ENCODE measurements at regions not wholly inside any gene's neighbourhood (a gene's known extent, or its start where the extent isn't known, plus 50 kb on each side); places are given as distances from the start of the nearest gene placed in this dataset.

DNA sequence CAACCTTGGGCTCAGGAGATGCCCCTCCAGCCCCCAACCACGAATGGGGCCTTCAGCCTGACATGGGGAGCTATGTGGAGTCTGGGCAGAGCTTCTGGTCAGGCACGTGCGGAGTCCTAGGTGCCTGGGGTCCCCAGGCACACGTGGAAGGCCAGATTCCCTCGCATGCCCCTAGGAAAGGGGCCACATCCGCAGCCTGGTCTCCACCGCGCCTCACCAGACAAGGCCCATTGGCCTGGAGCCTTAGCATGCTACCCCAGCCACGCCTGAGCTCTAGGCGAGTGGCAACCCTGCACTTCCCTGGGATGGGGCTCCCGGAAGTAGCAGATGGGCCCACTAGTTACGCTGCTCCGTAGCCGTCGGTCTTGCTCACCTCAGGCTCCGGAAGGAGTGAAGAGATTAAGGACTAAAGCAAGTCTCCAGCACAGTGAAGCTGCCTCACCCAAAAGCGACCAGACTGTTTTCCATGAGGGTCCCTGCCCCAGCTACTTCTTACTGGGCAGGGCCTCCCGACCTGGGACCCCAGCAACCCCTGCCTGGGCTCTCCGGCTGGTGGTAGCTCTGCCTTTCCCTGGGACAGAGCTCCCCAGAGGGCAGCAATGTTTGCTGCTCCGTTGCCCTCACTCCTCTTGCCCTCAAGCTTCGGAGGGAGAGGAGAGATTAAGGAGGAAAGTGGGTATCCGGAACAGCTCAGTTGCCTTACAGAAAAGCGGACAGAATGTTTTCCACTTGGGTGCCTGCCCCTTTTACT lies 93.2 kb upstream of the IMPG1 start:
- Histone ChIP-seq H4K20me1 (replicated peaks; ENCODE audit: control insufficient read depth, extremely low read depth, insufficient read depth, low read length) (no peaks in the 10 kb centered on the region), H3K4me3 (replicated peaks in 1 of 3; ENCODE audit: insufficient read depth in 1 of 3, low read depth in 1 of 3, low read length in 3 of 3) (no peak overlapping the region), H3K4me2 (ENCODE audit: insufficient read depth, low read length) (no peak overlapping the region), H3K36me3 (ENCODE audit: control insufficient read depth in 2 of 2, extremely low read depth in 1 of 2, insufficient read depth in 2 of 2, low read length in 2 of 2) (no peaks in the 10 kb centered on the region), H3K9me1 (replicated peaks; ENCODE audit: control insufficient read depth, extremely low read depth, insufficient read depth, low read length) (no peaks in the 10 kb centered on the region), H3K4me1 (ENCODE audit: control insufficient read depth, extremely low read depth, insufficient read depth, low read length) (no peaks in the 10 kb centered on the region), H3K27ac (ENCODE audit: insufficient read depth, low read depth, low read length) (no peak overlapping the region), H3K9me3 (replicated peaks; ENCODE audit: control insufficient read depth, insufficient read depth, low read length) (no peaks in the 10 kb centered on the region), H2AFZ (ENCODE audit: low read depth, low read length) (no peak overlapping the region), H3K27me3 (ENCODE audit: control insufficient read depth in 2 of 2, insufficient read depth in 2 of 2, low read length in 2 of 2) (no peaks in the 10 kb centered on the region), H3K79me2 (ENCODE audit: control insufficient read depth, insufficient read depth, low read length) (no peaks in the 10 kb centered on the region), H3K9ac (replicated peaks; ENCODE audit: extremely low read depth, insufficient read depth, low read length) (no peak overlapping the region)
- TF ChIP-seq JUN (IDR thresholded peaks at IDR 0.05; ENCODE audit: borderline replicate concordance, insufficient read depth, insufficient read length, low read depth) (no peak), FOS (IDR thresholded peaks at IDR 0.05; ENCODE audit: borderline replicate concordance, insufficient read depth, low read length) (no peak), MYC (IDR thresholded peaks at IDR 0.05; ENCODE audit: low read depth, low read length) (no peak), GATA2 (IDR thresholded peaks at IDR 0.05; ENCODE audit: insufficient read depth, insufficient read length, low read depth, low read length) (no peak), POLR2AphosphoS5 (IDR thresholded peaks at IDR 0.05; ENCODE audit: insufficient read depth, low read depth, low read length) (no peak), EZH2 (IDR thresholded peaks at IDR 0.05; ENCODE audit: borderline replicate concordance, low read depth, low read length, severe bottlenecking) (no peak), POLR2A (IDR thresholded peaks at IDR 0.05; ENCODE audit: low read depth, low read length) (no peak)
- TF ChIP-seq, protein P1, sequence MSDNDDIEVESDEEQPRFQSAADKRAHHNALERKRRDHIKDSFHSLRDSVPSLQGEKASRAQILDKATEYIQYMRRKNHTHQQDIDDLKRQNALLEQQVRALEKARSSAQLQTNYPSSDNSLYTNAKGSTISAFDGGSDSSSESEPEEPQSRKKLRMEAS (IDR thresholded peaks at IDR 0.05; ENCODE audit: insufficient read depth, insufficient read length): no peak
- TF ChIP-seq, protein P2, sequence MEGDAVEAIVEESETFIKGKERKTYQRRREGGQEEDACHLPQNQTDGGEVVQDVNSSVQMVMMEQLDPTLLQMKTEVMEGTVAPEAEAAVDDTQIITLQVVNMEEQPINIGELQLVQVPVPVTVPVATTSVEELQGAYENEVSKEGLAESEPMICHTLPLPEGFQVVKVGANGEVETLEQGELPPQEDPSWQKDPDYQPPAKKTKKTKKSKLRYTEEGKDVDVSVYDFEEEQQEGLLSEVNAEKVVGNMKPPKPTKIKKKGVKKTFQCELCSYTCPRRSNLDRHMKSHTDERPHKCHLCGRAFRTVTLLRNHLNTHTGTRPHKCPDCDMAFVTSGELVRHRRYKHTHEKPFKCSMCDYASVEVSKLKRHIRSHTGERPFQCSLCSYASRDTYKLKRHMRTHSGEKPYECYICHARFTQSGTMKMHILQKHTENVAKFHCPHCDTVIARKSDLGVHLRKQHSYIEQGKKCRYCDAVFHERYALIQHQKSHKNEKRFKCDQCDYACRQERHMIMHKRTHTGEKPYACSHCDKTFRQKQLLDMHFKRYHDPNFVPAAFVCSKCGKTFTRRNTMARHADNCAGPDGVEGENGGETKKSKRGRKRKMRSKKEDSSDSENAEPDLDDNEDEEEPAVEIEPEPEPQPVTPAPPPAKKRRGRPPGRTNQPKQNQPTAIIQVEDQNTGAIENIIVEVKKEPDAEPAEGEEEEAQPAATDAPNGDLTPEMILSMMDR (IDR thresholded peaks at IDR 0.05; ENCODE audit: extremely low read depth in 1 of 2, insufficient read depth in 1 of 2, low read depth in 1 of 2, low read length in 2 of 2): no peak
- CTCF ChIA-PET: no interaction called here
- POLR2A ChIA-PET: no interaction called here
- dilution Hi-C loops (cut with MboI; ENCODE audit: extremely low pct_ligation_motif_present, low sequenced_read_pairs) (no loop called here), intact Hi-C loops (cut with micrococcal nuclease) (no loop called here)
- DNase-seq (ENCODE audit: low read depth, low spot score) (no peak), FAIRE-seq (no peak)
- no TSS peak for BruUV-seq (replicated peaks)

Measured in endothelial cell of umbilical vein (primary cell).